ENCODE measurements at regions not wholly inside any gene's neighbourhood (a gene's known extent, or its start where the extent isn't known, plus 50 kb on each side); places are given as distances from the start of the nearest gene placed in this dataset.
"Not testable (repeated sequence)": the region's sequence is repeated elsewhere in the genome, so short reads cannot be mapped to it uniquely, and the experiment has no call there.

GRCh38 chrX:111581086-111581485, 69.6 kb downstream of the SERTM2 start:
- intact Hi-C loops (cut with DNase I): no loop called here
- no peak for DNase-seq

DNA sequence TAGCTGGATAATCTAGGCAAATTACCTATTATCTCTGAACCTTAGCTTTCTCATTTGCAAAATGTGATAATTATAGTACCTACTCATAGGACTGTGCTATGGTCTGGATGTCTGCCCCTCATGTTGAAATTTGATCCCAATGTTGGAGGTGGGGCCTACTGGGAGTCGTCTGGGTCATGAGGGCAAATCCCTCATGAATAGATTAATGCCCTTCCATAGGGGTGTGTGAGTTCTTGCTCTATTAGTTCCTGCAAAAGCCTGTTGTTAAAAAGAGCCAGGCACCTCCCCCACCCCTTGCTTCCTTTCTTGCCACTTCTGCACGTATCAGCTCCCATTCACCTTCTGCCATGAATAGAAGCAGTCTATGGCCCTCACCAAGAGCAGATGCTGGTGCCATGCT, 73.9 kb downstream of the SERTM2 start:
- no peak for DNase-seq
- intact Hi-C loops (cut with DNase I): no loop called here

DNA sequence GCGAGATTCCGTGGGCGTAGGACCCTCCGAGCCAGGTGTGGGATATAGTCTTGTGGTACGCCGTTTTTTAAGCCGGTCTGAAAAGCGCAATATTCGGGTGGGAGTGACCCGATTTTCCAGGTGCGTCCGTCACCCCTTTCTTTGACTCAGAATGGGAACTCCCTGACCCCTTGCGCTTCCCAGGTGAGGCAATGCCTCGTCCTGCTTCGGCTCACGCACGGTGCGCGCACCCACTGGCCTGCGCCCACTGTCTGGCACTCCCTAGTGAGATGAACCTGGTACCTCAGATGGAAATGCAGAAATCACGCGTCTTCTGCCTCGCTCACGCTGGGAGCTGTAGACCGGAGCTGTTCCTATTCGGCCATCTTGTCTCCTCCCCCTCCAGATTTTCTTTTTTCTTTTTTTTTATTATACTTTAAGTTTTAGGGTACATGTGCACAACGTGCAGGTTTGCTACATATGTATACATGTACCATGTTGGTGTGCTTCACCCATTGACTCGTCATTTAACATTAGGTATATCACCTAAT, 83.0 kb downstream of the SERTM2 start:
- intact Hi-C loops (cut with DNase I); DNase-seq: not testable (repeated sequence)

DNA sequence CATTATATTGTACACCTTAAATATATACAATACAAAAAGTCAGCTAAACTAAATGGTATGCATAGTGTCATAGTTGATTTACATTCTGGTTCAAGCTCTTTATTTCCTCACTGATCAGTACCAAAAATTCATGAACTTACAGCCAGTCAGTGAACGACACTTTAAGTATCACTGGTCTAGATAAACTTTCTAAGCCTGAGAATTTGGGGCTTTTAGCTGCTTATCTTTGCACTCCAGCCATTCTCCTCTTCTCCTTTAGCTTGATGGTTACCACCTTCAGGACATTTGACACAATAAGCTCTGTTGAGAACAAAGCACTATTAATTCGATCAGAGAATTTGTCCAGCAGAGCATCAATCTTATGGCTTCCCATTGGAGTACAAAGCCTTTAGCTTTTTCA, 83.0 kb upstream of the ALG13 start:
- DNase-seq: no peak
- intact Hi-C loops (cut with DNase I): no loop called here

GRCh38 chrX:111608724-111609123, 72.2 kb upstream of the ALG13 start:
- intact Hi-C loops (cut with DNase I): no loop called here
- no peak for DNase-seq

DNA sequence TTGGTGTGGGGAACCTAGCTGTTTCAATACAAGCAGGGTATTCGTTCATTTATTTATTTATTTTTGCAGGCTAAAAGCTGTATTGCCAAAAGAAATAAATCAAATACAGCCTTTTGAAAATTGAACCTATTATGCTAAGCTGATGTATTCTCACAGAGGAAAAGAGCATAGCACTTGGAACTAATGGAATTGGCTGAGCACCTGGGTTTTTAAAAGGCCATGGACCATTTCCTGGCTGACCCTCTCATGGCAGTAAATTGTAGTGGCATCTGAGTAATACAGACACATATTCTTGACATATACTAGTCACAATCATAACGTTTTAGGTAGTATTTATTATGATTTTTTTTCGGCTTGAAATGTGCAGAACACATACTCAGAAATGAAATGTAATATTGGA, 71.8 kb upstream of the ALG13 start:
- intact Hi-C loops (cut with DNase I): no loop called here
- no peak for DNase-seq

- DNase-seq: no peak
- intact Hi-C loops (cut with DNase I): no loop called here
These were observed 65.7 kb upstream of the ALG13 start for GRCh38 chrX:111615227-111615626.

DNA sequence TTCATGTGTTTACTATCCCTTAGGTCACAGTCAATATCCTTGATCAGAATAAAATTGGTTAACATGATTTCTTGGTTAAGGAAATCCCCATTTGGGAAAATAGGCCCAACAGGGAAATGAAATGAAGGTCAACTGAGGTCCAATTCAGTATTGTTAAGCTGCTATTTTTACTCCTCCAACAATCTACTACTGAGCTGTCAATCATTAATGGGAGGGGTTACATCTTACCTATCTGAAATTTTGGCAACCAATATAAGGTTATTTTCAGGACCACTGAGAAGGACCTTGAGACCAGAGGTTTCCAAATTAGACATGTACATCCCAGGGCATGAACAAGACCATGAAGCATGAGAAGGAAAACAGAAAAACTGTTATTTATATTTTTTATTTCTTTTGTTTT, 64.2 kb upstream of the ALG13 start:
- no peak for DNase-seq
- intact Hi-C loops (cut with DNase I): no loop called here

DNA sequence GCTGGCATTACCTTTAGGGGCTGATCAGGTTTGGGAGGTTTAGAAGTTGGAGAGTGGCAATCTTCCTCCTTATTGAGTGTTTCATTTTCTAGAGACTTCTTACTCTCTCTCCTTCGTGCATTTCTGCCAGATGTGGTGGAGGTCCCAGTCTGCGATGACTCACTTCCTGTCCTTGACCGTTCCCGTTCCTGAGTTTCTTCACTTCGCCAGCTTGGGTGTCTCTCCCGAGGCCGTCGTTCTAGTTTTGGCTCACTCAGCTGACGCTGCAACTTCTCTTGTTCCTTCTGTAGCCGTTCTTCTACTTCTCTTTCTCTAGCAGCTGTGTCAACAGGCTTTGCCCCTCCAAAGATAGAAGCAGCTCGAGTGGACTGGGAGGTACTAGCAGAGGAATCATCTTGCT, 60.9 kb upstream of the ALG13 start:
- intact Hi-C loops (cut with DNase I): not testable (repeated sequence)

DNA sequence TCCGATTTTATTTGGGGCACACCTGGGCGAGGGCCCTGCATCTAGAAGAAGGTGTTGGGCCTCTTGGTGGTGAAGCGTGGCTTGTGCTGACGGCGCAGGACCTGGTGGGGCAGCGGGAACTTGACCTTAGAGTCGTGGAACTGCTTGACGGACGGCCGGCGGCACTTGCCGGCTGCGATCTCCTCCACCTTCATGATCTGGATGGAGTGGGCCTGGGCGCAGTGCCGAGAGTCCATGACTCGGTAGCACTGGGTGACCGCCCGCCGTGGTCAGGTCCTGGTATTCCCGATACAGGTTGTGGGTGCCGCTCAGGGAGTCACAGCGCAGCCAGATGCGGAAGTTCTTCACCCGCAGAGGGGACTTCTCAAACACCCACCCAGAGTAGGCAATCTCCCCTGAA, 56.8 kb upstream of the ALG13 start:
- intact Hi-C loops (cut with DNase I): no loop called here
- no peak for DNase-seq

More for the DNA sequence above, 60.9 kb upstream of the ALG13 start:
- peak in 12 of 42 donors; percentile 1 to 37 (median 12) for DNase-seq

DNA sequence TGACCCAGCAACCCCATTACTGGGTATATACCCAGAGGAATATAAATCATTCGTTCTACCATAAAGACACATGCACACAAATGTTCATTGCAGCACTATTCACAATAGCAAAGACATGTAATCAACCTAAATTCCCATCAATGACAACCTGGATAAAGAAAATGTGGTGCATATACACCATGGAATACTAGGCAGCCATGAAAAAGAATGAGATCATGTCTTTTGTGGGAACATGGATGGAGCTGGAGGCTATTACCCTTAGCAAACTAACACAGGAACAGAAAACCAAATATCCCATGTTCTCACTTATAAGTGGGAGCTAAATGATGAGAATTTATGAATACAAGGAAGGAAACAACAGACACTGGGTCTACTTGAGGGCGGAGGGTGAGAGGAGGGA, 53.7 kb upstream of the ALG13 start:
- intact Hi-C loops (cut with DNase I); DNase-seq: not testable (repeated sequence)
